ENCODE measurements at regions not wholly inside any gene's neighbourhood (a gene's known extent, or its start where the extent isn't known, plus 50 kb on each side); places are given as distances from the start of the nearest gene placed in this dataset.
"Not testable (repeated sequence)": the region's sequence is repeated elsewhere in the genome, so short reads cannot be mapped to it uniquely, and the experiment has no call there.

DNA sequence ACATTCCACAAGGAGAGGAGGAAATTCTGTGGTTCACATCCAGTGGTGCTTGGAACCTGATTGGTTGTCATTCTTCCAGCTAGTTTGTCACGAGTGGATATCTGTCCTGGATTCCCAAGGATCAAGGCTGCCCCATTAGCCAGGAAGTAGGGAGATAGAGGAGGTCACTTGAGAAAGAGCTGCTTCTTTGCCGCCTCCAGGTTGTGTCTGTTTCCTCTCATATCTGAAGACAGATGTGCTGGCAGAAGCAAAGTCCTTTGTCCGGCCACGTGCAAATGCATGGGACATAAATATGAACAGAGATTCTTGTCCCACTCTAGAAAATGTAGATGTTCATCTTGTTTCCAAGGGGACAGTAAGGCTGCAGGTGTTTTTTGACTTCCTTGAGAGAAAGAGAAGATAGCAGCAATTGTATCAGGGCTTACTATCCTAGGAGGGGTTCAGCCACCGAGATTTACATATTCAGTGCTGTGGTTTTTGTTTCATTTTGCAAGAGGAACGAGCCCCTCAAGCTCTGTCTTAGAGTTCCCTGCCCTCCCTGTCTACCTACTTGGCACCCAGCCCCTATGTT is 174.4 kb downstream of the RPIA start:
- DNase-seq, result no peak

GRCh38 chr2:88866756-88867155 is 175.3 kb downstream of the RPIA start:
- no peak for DNase-seq

DNA sequence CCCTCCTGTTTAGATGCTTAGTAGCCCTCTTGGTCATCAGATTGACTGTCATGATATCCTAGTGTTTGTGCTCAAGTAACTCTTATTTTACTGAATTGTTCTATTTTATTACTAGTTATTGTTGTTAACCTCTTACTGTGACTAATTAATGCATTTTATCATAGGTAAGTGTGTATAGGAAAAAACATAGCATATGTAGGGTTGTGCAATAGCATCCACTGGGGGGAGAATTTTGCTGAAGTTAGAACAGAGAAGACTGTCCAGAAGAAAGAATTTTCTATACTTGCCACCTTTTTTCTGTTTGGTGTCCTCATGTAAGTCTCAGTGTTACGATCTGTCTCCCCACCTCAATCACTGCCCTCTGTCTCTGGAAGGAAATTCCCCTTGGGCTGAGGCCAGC is 177.4 kb downstream of the RPIA start:
- no peak for DNase-seq

GRCh38 chr2:88870267-88870839 is 178.9 kb downstream of the RPIA start:
- DNase-seq, result no peak

GRCh38 chr2:88871336-88871735 is 179.9 kb downstream of the RPIA start:
- no peak for DNase-seq

DNA sequence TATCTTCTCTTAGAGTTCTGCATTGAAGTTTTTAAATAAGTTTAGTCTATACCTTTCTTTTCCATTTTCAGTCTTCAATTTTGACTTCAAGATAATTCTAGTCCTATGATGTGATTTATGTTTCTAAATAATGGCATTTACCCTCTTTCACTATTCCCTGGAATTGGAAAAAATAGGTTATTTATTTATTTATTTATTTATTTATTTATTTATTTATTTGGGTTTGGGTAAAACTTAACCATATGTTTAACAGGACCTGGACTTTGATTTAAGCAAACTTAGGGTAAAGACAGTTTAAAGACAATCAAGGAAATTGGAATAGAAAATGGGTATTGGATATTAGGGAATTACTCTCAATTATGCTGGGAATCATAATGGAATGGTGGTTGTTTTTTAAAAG is 182.1 kb downstream of the RPIA start:
- DNase-seq, result no peak

- DNase-seq, result peak; percentile 27 to 33
Measured at GRCh38 chr2:88874063-88874657, 182.7 kb downstream of the RPIA start.

DNA sequence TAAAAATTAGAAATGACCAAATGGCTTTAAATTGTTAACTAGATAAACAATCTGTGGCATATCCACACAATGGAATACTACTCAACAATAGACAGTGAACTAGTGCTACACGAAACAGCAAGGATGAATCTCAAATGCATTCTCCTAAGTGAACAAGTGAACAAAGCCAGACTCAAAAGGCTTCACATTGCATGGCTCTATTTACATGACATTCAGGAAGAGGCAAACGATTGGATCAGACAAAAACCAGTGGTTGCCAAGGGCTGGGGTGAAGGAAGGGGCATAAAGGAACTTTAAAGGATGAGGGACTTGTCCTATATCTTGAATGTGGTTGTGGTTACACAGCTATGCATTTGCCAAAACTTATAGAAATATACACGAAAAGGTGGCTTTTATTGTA is 184.3 kb downstream of the RPIA start:
- no peak for DNase-seq

DNA sequence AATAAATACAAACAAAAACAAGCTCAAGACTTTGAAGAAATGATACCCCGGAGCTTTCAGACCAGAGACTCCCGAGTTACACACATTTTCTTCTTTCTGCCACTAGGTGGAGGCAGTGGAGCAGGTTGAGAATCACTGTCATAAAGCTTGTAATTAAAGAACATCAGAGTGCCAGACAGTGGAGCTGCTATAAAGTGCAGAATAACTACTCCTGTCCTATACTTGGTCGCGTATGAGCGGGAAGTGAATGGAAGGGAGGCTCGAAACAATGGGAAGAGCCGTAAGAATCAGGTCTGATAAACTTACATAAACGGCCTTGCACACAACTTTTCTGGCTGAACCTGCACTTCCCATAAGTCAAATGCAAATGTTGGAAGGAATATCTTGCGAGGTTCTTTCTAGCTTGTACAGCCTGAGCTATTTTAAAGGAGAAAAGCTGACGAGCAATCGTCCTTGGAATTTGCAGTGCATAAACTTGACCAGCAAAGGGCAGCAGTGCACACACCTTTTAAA is 189.0 kb downstream of the RPIA start:
- peak in 1 of 2 donors; percentile 23 for DNase-seq

DNA sequence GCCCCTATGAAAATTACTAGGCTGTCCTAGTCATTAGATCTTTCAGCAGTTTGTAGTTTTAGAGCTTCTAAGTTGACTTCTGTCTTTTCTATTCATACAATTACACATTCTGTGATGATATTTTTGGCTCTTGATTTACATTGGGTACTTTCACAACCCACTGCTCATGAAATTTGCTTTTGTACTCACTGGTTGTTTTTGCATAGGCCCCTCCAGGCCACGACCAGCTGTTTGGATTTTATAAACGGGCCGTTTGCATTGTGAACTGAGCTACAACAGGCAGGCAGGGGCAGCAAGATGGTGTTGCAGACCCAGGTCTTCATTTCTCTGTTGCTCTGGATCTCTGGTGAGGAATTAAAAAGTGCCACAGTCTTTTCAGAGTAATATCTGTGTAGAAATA is 193.8 kb downstream of the RPIA start:
- DNase-seq, result no peak

DNA sequence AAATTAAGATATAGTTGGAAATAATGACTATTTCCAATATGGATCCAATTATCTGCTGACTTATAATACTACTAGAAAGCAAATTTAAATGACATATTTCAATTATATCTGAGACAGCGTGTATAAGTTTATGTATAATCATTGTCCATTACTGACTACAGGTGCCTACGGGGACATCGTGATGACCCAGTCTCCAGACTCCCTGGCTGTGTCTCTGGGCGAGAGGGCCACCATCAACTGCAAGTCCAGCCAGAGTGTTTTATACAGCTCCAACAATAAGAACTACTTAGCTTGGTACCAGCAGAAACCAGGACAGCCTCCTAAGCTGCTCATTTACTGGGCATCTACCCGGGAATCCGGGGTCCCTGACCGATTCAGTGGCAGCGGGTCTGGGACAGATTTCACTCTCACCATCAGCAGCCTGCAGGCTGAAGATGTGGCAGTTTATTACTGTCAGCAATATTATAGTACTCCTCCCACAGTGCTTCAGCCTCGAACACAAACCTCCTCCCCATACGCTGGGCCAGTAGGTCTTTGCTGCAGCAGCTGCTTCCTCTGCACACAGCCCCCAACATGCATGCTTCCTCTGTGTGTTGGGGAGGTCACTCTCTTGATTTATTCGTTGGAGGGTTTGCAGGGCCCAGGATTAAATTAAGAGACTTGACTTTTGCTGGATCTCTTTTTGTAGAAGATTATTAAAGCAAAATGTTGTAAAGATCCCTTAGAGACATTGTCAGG is 194.4 kb downstream of the RPIA start:
- DNase-seq, result no peak

DNA sequence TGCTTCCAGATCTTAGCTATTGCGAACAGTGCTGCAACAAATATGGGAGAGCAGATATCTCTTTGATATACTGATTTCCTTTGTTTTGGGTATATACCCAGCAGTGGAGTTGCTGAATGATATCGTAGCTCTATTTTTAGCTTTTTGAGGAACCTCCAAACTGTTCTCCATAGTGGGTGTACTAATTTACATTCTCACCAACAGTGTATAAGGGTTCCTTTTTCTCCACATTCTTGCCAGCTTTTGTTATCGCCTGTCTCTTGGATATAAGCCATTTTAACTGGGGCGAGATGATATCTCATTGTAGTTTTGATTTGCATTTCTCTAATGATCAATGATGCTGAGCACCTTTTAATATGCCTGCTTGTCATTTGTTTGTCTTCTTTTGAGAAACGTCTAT is 196.0 kb downstream of the RPIA start:
- DNase-seq, result not testable (repeated sequence)

GRCh38 chr2:88892207-88892606 is 200.7 kb downstream of the RPIA start:
- no peak for DNase-seq

DNA sequence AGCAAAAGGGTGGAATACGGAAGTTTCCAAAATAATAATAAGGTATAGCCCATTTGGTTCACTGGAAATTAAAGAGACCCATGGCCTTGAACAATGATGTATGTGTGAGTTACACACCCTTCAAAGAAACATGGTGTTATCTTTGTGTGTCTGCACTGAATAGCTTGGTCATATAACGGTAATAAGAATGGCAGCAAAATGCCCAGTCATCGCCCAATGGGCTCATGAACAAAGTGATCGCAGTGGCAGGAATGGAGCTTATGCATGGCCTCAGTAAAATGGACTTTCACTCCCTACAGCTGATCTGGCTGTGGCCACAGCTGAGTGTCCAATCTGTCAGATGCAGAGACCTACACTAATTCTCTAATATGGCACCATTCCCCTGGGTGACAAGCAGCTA is 201.3 kb downstream of the RPIA start:
- DNase-seq, result no peak

DNA sequence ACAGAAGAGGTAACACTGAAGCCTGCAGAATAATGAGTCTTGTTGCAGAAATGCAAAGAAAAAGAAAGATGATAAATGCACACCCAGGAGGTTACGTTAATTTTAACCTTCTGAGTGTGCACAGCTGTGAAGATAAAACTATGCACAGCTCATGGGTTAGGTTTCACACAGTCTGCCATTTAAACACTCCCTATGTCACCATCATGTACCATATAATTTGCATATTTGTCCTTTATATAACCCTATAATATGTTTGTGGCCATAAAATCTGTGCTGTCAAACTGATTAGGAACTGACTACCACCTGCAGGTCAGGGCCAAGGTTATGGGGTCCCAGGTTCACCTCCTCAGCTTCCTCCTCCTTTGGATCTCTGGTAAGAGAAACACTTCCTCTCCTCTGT is 205.5 kb downstream of the RPIA start:
- DNase-seq, result no peak

DNA sequence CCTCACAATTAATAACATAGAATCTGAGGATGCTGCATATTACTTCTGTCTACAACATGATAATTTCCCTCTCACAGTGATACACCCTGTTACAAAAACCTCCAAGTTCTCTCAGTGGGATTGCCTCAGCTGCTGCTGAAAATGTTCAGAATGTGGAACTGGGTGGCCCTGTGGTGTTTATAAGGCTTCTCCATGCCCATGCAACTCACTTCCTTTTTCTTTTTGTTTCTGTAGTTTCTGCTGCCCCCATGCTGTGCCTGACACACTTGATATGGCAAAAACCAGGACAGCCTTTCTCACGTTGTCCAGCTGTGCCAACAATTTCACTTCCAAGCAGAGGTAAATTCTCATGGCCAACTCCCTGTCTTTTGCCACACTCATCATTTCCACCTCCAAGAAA is 206.2 kb downstream of the RPIA start:
- no peak for DNase-seq

DNA sequence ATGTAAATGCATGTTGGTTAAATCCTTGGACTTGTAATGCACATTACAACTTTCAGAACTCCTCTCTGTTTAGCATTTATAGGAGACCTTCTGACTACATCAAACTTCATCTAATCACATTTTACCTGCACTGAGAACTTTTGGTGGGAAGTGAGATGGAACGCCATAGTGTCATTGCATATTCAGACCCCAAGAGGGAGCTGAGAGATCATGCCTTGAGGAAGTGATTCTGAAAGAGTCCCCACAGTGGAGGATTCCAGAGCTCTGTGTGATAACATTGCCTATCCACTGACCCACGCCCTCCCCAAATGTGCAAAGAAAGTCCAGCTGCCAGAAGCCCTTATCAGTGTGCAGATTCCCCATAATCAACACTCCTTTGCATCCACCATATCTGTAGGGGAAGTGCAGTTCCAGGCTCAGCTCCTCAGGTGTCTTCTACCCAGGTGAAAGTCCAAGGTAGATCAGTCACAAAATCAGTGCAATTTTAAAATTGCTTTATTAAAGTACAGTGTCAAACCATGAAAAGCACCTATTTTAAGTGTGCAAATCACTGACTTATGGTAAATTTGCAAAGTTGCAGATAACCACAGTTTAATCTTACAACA is 212.4 kb downstream of the RPIA start:
- DNase-seq, result peak in 1 of 2 donors; percentile 3

GRCh38 chr2:88913280-88913679 is 221.8 kb downstream of the RPIA start:
- DNase-seq, result no peak

- DNase-seq, result no peak
Measured at GRCh38 chr2:88919087-88919738, 227.7 kb downstream of the RPIA start.

DNA sequence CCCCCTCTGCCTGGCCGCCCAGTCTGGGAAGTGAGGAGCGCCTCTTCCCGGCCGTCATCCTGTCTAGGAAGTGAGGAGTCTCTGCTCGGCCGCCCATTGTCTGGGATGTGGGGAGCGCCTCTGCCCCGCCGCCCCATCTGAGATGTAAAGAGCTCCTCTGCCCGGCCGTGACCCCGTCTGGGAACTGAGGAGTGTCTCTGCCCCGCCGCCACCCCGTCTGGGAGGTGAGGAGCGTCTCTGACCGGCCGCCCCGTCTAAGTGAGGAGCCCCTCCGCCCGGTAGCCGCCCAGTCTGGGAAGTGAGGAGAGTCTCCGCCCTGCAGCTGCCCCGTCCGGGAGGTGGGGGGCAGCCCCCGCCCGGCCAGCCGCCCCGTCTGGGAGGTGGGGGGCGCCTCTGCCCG is 228.9 kb downstream of the RPIA start:
- DNase-seq, result not testable (repeated sequence)

GRCh38 chr2:88924533-88924932 is 233.1 kb downstream of the RPIA start:
- no peak for DNase-seq

DNA sequence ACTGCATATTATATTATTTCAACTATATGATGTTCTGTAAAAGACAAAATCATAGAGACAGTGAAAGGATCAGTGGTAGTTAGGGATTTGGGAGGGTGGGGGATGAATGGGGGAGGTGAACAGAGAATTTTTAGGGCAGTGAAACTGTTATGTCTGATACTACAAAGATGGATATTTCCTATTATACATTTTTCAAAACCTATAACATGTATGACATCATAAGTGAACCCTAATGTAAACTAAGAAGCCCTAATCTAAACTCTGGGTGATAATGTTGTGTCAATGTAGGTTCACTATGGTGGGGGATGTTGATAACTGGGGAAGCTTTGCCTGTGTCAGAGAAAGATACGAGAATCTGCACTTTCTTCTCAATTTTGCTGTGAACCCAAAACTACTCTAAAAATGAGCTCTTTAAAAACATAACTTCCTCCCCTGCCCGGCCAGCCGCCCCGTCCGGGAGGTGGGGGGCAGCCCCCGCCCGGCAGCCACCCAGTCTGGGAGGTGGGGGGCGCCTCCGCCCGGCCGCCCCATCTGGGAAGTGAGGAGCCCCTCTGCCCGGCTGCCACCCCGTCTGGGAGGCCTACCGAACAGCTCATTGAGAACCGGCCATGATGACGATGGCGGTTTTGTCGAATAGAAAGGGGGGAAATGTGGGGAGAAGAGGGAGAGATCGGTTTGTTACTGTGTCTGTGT is 234.4 kb downstream of the RPIA start:
- no peak for DNase-seq
